ENCODE measurements at regions not wholly inside any gene's neighbourhood (a gene's known extent, or its start where the extent isn't known, plus 50 kb on each side); places are given as distances from the start of the nearest gene placed in this dataset.

DNA sequence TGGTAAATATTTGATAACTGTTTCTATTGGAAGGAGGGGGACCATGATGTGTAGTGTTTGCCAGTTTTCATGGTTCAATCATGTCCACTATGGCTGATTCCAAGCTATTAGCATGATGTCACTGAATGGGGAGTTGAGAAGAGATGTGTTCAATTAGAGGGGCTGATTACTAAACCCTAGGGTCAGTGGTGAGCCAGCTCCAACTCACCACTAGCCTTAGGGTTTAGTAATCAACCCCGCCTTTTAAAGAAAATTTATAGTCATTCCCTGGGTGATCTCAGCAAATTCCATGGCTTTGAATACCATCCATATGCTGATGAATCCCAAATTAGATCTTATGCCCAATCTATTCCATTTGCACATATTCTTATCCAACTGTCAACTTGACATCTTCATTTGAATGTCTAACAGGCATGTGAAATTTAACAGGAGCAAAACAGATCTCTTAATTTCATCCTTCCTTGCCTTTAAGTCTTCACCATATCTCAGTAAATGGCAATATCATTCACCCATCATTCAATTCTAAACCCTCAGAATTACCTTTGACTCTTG lies 98.8 kb downstream of the GCNT1 start:
- DNase-seq (ENCODE audit: low spot score): peak; percentile 62

DNA sequence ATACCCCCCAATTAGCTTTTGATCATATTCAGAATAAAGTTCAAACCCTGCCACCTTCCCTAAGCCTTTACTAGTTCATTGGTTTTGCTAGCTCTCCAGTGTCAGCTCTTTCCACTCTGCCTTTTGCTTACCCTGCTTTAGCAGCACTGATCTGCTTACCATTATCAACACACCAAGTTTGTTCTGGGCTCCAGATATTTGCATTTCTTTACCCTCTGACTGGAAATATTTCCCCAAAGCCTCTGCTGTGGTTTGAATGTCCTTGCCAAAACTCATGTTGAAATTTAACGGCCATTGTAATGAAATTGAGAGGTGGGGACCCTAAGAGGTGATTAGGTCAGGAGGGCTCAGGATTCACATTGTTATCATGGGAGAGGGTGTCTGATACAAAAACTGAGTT lies 99.5 kb downstream of the GCNT1 start:
- DNase-seq (ENCODE audit: low spot score): no peak

DNA sequence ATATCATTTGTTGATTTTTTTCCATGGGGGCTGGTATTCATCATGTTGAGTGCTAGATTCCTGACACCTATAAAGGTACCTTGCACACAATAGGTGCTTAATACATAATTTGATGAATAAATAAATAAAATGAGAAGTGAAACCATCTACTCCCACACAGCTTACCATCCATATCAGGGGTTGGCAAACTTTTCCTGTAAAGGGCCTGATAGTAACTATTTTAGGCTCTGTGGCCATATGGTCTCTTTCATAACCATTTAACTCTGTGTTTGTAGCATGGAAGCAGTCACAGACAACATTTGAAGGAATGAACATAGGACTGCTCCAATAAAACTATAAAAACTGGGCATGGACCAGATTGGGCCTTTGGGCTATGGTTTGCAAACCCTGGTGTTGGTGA lies 100.3 kb downstream of the GCNT1 start:
- DNase-seq (ENCODE audit: low spot score): no peak

DNA sequence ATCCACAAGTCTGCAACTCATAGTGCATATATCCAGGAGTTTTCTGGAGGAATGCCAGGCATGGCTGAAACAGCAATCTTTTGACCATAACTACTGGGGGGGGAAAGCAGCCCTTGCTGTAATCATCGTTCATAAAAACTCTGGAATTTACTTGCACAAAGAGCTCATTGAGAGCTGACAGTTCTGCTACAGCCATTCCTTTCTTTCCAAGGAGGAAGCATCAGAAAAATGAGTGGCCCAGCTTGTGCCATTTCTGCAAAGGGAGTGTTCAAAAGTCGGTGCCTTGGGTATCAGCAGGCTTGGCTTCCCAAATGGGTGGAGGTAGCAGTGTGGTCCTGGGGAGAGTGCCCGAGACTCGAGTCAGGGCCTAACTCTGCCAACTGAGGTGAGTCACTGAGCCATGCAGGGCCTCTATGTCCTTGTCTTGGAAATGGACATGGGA lies 101.5 kb downstream of the GCNT1 start:
- DNase-seq (ENCODE audit: low spot score): peak; percentile 25

DNA sequence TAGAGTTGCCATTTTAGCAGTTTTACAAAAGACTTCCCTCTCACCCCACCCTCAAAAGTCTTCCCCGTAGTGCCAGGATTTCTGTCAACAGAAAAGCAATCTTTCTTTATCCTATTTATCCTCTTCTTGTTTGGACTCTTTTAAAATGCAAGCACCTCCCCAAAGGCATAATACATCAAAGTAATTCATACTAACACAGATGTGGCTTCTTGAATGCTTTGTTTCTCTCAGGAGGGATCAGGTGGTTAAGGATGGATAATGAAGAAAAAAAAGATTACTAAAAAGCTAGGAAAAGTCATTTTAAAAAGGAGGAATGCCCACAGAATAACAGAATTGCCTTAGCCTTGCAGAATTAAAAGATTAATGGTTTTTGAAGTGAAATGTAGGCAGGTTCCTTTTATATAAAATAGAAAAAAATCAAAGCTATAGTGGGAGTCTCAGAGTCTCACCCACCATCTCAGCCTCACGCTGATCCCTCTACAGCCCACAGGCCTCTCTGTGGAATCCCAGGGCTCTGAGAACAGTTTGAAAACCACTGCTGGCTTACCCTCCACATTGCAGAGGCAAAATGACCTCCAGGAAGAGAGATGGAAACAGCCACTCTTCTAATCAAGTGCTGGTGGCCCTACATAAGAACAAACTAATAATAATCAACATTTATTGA lies 102.2 kb downstream of the GCNT1 start:
- DNase-seq (ENCODE audit: low spot score): no peak
